Chondrocyte (in vitro differentiated cells): ENCODE measurements at regions not wholly inside any gene's neighbourhood (a gene's known extent, or its start where the extent isn't known, plus 50 kb on each side); places are given as distances from the start of the nearest gene placed in this dataset.

Experiments
- DNase-seq: peaks from one replicate; pipeline ENCODE4 v3.0.0; 2021; ENCODE audit warnings: mixed read lengths, low spot score
- H3K27ac Mint-ChIP-seq: one replicate; pipeline ENCODE4 v1.8.0; 2021; ENCODE audit warnings: mild to moderate bottlenecking, moderate library complexity, mixed read lengths; ENCODE audit not compliant: unreplicated experiment
- H3K27me3 Mint-ChIP-seq: 2 replicates; pipeline ENCODE4 v1.8.0; 2021; ENCODE audit warnings: low read depth, mixed read lengths
- H3K36me3 Mint-ChIP-seq: 2 replicates; pipeline ENCODE4 v1.8.0; 2021; ENCODE audit warnings: low read depth, mixed read lengths
- H3K4me1 Mint-ChIP-seq: 2 replicates; pipeline ENCODE4 v1.8.0; 2021; ENCODE audit warnings: low read depth, mild to moderate bottlenecking, mixed read lengths
- H3K4me3 Mint-ChIP-seq: one replicate; pipeline ENCODE4 v1.8.0; 2021; ENCODE audit warnings: mild to moderate bottlenecking, moderate library complexity, mixed read lengths; ENCODE audit not compliant: unreplicated experiment
- H3K9me3 Mint-ChIP-seq: 2 replicates; pipeline ENCODE4 v1.8.0; 2021; ENCODE audit warnings: low read depth, mixed read lengths
- CTCF ChIP-seq: fragments of 200-600 bp; sonication (generic); IDR thresholded peaks from 2 replicates; pipeline ENCODE4 v1.5.0; 2021; ENCODE audit warnings: antibody characterized with exemption, mild to moderate bottlenecking, moderate library complexity

- H3K4me3 Mint-ChIP-seq = no peak overlapping the region
- no peaks in the 10 kb centered on the region for H3K36me3 Mint-ChIP-seq
- no peaks in the 10 kb centered on the region for H3K9me3 Mint-ChIP-seq
- H3K27me3 Mint-ChIP-seq = peaks cover 11% of the 10 kb centered on the region
- DNase-seq = no peak
- H3K27ac Mint-ChIP-seq = no peak overlapping the region
- TF ChIP-seq CTCF = no peak
- no peaks in the 10 kb centered on the region for H3K4me1 Mint-ChIP-seq
Measured at GRCh38 chr4:94006932-94007331, 178.4 kb downstream of the ATOH1 start.

GRCh38 chr4:94011190-94011589, 182.6 kb downstream of the ATOH1 start:
- TF ChIP-seq CTCF = no peak
- H3K27ac Mint-ChIP-seq = no peak overlapping the region
- peaks cover 12% of the 10 kb centered on the region for H3K27me3 Mint-ChIP-seq
- DNase-seq = no peak
- H3K4me1 Mint-ChIP-seq = no peaks in the 10 kb centered on the region
- no peaks in the 10 kb centered on the region for H3K36me3 Mint-ChIP-seq
- no peaks in the 10 kb centered on the region for H3K9me3 Mint-ChIP-seq
- no peak overlapping the region for H3K4me3 Mint-ChIP-seq

- DNase-seq = no peak
- peaks cover 5% of the 10 kb centered on the region for H3K27me3 Mint-ChIP-seq
- no peak overlapping the region for H3K4me3 Mint-ChIP-seq
- H3K36me3 Mint-ChIP-seq = no peaks in the 10 kb centered on the region
- no peaks in the 10 kb centered on the region for H3K4me1 Mint-ChIP-seq
- TF ChIP-seq CTCF = no peak
- peaks cover 5% of the 10 kb centered on the region for H3K9me3 Mint-ChIP-seq
- no peak overlapping the region for H3K27ac Mint-ChIP-seq
Measured at GRCh38 chr4:94014484-94015136, 186.1 kb downstream of the ATOH1 start.

GRCh38 chr4:94015956-94016355, 187.4 kb downstream of the ATOH1 start:
- Mint-ChIP-seq H3K4me1 (no peaks in the 10 kb centered on the region), H3K36me3 (no peaks in the 10 kb centered on the region), H3K27me3 (peaks cover 3% of the 10 kb centered on the region), H3K27ac (no peak overlapping the region), H3K4me3 (no peak overlapping the region), H3K9me3 (peaks cover 5% of the 10 kb centered on the region)
- TF ChIP-seq CTCF = no peak
- DNase-seq = no peak

GRCh38 chr4:94032754-94033153, 174.9 kb upstream of the SMARCAD1 start:
- H3K36me3 Mint-ChIP-seq = no peaks in the 10 kb centered on the region
- H3K4me1 Mint-ChIP-seq = peaks cover 11% of the 10 kb centered on the region
- TF ChIP-seq CTCF = no peak
- H3K27ac Mint-ChIP-seq = no peak overlapping the region
- H3K9me3 Mint-ChIP-seq = no peaks in the 10 kb centered on the region
- DNase-seq = no peak
- no peak overlapping the region for H3K4me3 Mint-ChIP-seq
- H3K27me3 Mint-ChIP-seq = peaks cover 2% of the 10 kb centered on the region
